ENCODE measurements at regions not wholly inside any gene's neighbourhood (a gene's known extent, or its start where the extent isn't known, plus 50 kb on each side); places are given as distances from the start of the nearest gene placed in this dataset.
"Not testable (repeated sequence)": the region's sequence is repeated elsewhere in the genome, so short reads cannot be mapped to it uniquely, and the experiment has no call there.

DNA sequence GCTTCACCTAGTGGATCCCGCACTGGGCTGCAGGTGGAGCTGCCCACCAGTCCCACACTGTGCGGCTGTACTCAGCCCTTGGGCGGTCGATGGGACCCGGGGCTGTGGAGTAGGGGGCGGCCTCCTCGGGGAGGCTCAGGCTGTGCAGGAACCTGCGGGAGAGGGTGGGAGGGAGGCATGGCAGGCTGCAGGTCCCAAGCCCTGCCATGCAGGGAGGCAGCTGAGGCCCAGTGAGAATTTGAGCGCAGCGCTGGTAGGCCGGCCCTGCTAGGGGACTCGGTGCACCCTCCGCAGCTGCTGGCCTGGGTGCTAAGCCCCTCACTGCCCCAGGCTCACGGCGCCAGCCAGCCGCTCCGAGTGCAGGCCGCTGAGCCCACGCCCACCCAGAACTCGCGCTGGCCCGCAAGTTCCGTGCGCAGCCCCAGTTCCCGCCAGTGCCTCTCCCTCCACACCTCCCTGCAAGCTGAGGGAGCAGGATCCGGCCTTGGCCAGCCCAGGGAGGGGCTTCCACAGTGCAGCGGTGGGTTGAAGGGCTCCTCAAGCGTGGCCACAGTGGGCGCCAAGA lies 1407.6 kb downstream of the EPHA7 start:
- no peak for DNase-seq (ENCODE audit: low read depth in 4 of 4, low spot score in 2 of 4)

DNA sequence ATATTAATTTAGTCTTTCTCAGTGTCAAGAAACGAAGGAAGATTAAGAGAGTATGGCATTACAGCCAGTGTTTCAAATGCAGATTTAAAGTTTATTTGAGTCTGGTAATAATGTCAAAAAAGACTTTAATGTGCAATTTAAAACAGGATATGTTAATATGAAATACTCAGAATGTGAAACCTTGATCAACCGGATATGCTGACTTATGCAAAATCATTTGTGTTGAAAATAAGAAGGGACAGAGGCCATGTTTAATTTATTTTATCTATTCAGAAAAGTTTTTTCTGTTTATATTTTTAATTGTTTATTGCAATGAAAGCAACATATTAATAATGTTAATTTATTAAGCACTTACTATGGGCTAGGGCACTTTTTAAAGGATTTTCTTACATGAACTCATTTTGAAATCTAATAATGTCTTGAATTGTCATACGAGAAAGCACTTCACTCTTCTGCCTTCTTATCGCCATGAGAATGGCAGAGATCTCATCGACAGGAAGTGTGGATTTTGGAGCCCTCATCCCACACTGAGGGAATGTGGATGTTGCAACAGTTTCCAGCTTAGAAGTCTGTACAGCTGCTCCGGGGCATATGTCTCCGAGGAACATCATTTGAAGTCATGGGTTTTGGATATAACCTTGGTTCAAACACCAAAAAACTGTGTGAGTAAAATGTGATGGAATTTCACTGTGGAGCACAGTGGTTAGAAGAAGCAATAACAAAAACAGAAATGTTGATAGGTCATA lies 1410.4 kb downstream of the EPHA7 start:
- no peak for DNase-seq (ENCODE audit: low read depth in 4 of 4, low spot score in 2 of 4)

DNA sequence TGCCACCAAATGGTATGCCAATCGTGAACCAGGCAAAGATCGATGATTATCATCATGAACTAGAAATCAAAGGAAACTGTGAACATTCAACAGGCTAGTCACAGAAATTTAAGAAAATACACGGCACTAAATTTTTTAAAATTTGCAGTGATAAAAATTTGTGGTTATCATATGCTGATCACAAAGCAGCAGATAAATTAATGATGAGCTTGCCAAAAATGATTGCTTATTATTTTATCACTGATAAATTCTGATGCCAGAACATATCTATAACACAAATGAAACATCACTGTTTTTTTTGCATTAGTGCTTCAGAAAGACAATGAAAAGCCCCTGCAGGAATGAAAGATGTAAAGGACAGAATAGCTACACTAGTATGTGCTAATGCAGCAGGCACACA lies 1413.2 kb upstream of the MAP3K7 start:
- no peak for DNase-seq (ENCODE audit: low read depth in 4 of 4, low spot score in 2 of 4)

GRCh38 chr6:91994787-91995186 lies 1407.9 kb upstream of the MAP3K7 start:
- DNase-seq (ENCODE audit: low read depth in 4 of 4, low spot score in 2 of 4), result no peak

- DNase-seq (ENCODE audit: low read depth in 4 of 4, low spot score in 2 of 4), result no peak
Observed at GRCh38 chr6:91982559-91982958, 1395.7 kb upstream of the MAP3K7 start.

DNA sequence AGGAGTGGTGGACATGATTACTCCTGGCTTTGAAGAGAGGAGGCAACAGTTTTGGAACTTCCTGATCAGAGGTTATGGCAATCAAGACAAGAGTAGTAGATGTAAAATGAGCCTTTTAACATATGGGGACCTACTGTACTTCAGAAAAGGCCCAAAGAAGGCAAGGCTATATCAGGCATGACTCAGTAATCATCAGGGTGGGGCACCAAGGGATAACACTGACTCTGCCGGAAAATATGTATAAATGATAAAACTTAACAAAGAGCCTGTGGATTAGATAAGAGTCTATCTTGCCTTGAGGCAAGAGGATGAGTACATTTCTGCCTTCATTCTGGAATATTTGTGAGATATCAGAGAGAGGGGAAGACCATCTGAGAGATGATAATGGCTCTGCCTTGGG lies 1389.9 kb upstream of the MAP3K7 start:
- no peak for DNase-seq (ENCODE audit: low read depth in 4 of 4, low spot score in 2 of 4)

- no peak for DNase-seq (ENCODE audit: low read depth in 4 of 4, low spot score in 2 of 4)
Observed at GRCh38 chr6:91970700-91971099, 1383.8 kb upstream of the MAP3K7 start.

GRCh38 chr6:91965872-91966271 lies 1379.0 kb upstream of the MAP3K7 start:
- DNase-seq (ENCODE audit: low read depth in 4 of 4, low spot score in 2 of 4), result no peak

- DNase-seq (ENCODE audit: low read depth in 4 of 4, low spot score in 2 of 4), result no peak
Observed at GRCh38 chr6:91961671-91962070, 1374.8 kb upstream of the MAP3K7 start.

- DNase-seq (ENCODE audit: low read depth in 4 of 4, low spot score in 2 of 4), result no peak
Observed at GRCh38 chr6:91961236-91961635, 1374.4 kb upstream of the MAP3K7 start.

DNA sequence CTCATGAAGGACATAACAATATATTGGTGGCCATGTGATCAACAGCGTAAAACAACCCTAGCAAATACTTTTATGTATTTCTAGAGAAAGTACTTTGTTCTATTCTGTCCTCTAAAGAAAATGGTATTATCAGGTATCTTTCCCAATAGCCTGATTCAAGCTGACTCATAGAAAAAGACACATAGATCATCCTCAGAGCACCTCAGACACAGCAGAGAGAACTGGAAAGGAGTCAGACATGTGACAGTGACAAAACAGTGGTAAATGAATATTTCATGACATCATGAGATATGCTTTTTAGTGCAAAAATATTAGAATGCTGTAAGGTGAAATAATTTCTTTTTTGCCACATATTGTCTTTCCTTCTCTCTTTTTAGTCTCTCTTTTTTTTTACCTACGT lies 1355.0 kb upstream of the MAP3K7 start:
- DNase-seq (ENCODE audit: low read depth in 4 of 4, low spot score in 2 of 4), result no peak

DNA sequence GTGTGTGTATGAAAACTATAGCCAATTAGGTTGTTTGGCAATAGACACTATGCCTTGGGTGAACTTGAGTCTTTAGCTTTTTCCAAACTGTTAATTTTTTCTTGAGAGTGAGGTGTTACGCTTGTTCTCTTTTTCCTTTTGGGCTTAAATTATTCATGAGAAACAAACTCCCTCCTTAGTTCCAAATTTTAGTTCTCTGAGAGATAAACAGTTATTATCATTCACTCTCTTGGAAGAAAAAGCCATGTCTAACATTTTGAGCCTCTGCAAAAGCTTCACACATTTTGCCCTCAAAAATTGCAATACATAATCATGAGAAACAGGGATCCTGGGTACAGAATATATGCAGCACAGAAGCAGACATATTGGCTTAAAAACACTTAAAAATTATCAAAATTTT lies 1353.9 kb upstream of the MAP3K7 start:
- no peak for DNase-seq (ENCODE audit: low read depth in 4 of 4, low spot score in 2 of 4)

DNA sequence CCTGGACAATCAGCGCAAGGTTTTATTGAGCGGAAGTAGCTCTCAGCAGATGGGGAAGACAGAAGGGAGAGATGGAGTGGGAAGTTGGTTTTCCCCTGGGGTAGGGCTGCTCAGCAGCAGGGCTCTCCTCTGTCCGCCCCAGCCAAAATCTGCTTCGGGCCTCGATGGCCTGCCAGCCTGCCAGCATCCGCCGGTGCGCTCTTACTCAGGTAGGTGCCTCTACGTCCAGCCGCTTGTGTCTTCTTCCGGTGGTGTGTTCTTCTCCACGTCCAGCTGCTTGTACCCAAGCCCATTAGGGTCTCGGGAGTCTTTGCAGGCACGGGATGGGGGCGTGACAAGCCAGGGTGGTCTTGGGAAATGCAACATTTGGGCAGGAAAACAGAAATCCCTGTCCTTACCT lies 1340.0 kb upstream of the MAP3K7 start:
- no peak for DNase-seq (ENCODE audit: low read depth in 4 of 4, low spot score in 2 of 4)

DNA sequence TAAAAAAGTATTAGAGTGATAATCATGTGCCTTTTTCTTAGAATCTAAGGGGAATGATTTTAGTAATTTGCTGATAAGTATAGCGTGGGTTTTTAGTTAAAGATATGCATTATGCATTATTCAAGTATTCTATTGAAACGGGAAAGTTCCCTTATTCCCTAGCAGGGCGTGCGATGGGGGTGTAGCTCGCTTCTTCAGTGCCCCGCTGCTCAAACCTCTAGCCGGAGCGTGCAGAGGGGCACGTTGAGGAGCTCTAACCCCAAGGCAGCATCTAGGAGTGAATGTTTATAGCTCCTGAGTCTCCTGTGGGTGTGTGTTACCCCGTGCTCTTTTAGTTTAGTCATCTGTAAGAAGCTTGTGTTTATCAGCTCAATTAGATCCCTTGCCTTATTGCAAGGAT lies 1339.5 kb upstream of the MAP3K7 start:
- DNase-seq (ENCODE audit: low read depth in 4 of 4, low spot score in 2 of 4), result no peak

- no peak for DNase-seq (ENCODE audit: low read depth in 4 of 4, low spot score in 2 of 4)
Observed at GRCh38 chr6:91911945-91912344, 1325.1 kb upstream of the MAP3K7 start.

DNA sequence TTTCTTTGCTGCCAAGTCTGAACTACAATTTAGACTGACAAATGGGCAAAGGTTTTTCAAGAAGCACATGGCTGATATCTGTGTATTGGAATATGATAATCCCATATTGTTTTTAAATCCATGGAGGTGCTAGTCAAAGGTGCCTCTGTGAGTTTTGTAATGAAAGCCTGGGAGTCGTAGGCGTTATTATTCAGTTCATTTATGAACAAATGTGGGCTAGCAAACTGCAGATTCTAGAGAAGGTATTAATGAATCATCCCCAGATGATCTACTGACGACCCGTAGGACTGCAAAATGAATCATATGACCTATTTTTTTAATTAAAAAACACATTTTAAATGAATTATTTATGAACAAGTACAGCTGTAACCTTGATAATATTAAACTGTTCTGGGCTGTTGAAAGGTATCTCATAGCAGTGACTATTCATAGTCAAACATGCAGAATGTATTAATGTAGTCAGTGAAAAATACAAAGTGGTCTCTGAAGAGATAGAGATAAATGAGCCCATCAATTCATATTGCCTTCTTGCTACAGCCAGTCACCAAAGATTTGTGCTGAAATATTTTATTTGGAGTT lies 1317.8 kb upstream of the MAP3K7 start:
- DNase-seq (ENCODE audit: low read depth in 4 of 4, low spot score in 2 of 4), result no peak

GRCh38 chr6:91895599-91896285 lies 1308.9 kb upstream of the MAP3K7 start:
- peak in 3 of 4 donors; percentile 11 to 23 (median 13) for DNase-seq (ENCODE audit: low read depth in 4 of 4, low spot score in 2 of 4)

DNA sequence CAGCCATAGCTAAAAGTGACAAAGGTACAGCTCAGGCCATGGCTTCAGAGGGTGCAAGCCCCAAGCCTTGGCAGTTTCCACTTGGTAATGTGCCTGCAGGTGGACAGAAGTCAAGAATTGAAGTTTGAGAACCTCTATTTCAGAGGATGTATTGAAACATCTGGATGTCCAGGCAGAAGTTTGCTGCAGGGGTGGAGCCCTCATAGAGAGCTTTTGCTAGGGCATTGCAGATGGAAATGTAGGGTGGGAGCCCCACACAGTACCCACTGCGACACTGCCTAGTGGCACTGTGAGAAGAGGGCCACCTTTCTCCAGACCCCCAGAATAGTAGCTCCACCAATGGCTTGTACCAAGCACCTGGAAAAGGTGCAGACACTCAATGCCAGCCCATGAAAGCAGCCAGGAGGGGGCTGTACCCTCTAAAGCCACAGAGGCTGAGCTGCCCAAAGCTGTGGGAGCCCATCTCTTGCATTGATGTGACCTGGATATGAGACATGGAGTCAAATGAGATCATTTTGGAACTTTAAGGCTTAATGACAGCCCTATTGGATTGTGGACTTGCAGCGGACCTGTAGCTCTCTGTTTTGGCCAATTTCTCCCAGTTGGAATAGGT lies 1299.4 kb upstream of the MAP3K7 start:
- DNase-seq (ENCODE audit: low read depth in 4 of 4, low spot score in 2 of 4), result no peak

DNA sequence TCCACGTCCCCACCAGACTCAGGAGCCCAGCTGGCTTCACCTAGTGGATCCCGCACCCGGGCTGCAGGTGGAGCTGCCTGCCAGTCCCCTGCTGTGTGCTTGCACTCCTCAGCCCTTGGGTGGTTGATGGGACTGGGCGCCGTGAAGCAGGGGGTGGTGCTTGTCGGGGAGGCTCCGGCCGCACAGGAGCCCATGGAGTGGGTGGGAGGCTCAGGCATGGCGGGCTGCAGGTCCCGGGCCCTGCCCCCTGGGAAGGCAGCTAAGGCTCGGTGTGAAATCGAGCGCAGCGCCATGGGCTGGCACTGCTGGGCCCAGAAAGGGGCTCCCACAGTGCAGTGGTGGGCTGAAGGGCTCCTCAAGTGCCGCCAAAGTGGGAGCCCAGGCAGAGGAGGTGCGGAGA lies 1294.9 kb upstream of the MAP3K7 start:
- DNase-seq (ENCODE audit: low read depth in 4 of 4, low spot score in 2 of 4), result not testable (repeated sequence)

- no peak for DNase-seq (ENCODE audit: low read depth in 4 of 4, low spot score in 2 of 4)
Observed at GRCh38 chr6:91879386-91879995, 1292.6 kb upstream of the MAP3K7 start.

- no peak for DNase-seq (ENCODE audit: low read depth in 4 of 4, low spot score in 2 of 4)
Observed at GRCh38 chr6:91877994-91878393, 1291.1 kb upstream of the MAP3K7 start.
